Smooth muscle cell (in vitro differentiated cells): ENCODE measurements at regions not wholly inside any gene's neighbourhood (a gene's known extent, or its start where the extent isn't known, plus 50 kb on each side); places are given as distances from the start of the nearest gene placed in this dataset.

Experiments used
- DNase-seq: peaks from one replicate; lab custom pipeline; 2025; ENCODE audit not compliant: unreplicated experiment; lab: John Stamatoyannopoulos, UW
- H2AFZ ChIP-seq: fragments of 200-600 bp; sonication (generic); 2 replicates; pipeline ENCODE4 v1.6.0; 2016; ENCODE audit warnings: antibody characterized with exemption, low read depth, mild to moderate bottlenecking
- H3F3A ChIP-seq: fragments of 200-600 bp; sonication (generic); 2 replicates; pipeline ENCODE4 v1.6.0; 2017; ENCODE audit warnings: antibody characterized with exemption, low read depth
- H3K27ac ChIP-seq: fragments of 200-600 bp; sonication (generic); 2 replicates; pipeline ENCODE4 v1.5.1; 2016; ENCODE audit warnings: low read depth, mild to moderate bottlenecking
- H3K27me3 ChIP-seq: fragments of 200-600 bp; sonication (generic); 2 replicates; pipeline ENCODE4 v1.6.1; 2016; ENCODE audit warnings: low read depth, mild to moderate bottlenecking
- H3K36me3 ChIP-seq: fragments of 200-600 bp; sonication (generic); 2 replicates; pipeline ENCODE4 v1.5.1; 2016; ENCODE audit warnings: low read depth
- H3K4me1 ChIP-seq: fragments of 200-600 bp; sonication (generic); 2 replicates; pipeline ENCODE4 v1.5.1; 2016; ENCODE audit warnings: low read depth
- H3K4me2 ChIP-seq: fragments of 200-600 bp; sonication (generic); 2 replicates; pipeline ENCODE4 v1.6.0; 2016; ENCODE audit warnings: mild to moderate bottlenecking
- H3K4me3 ChIP-seq: fragments of 200-600 bp; sonication (generic); 2 replicates; pipeline ENCODE4 v1.5.1; 2016; ENCODE audit warnings: mild to moderate bottlenecking
- H3K79me2 ChIP-seq: fragments of 200-600 bp; sonication (generic); 2 replicates; pipeline ENCODE4 v1.6.0; 2016; ENCODE audit warnings: low read depth, mild to moderate bottlenecking
- H3K9ac ChIP-seq: fragments of 200-600 bp; sonication (generic); 2 replicates; pipeline ENCODE4 v1.6.0; 2016; ENCODE audit warnings: low read depth
- H3K9me3 ChIP-seq: fragments of 200-600 bp; sonication (generic); replicated peaks from 2 replicates; pipeline ENCODE4 v1.5.1; 2016; ENCODE audit warnings: low read depth
- H4K20me1 ChIP-seq: fragments of 200-600 bp; sonication (generic); 2 replicates; pipeline ENCODE4 v1.6.0; 2016; ENCODE audit warnings: low read depth
- WGBS: methylation state at CpG from one replicate; pipeline ENCODE4 v1.1.7; 2016; ENCODE audit warnings: low lambda C conversion rate; 5-methylcytosine and 5-hydroxymethylcytosine counted together
- TF ChIP-seq, protein P1 (sequence below): fragments of 200-600 bp; sonication (generic); IDR thresholded peaks from 2 replicates; pipeline ENCODE4 v1.5.1; 2017; ENCODE audit warnings: borderline replicate concordance, mild to moderate bottlenecking, antibody characterized with exemption; ENCODE audit not compliant: insufficient read depth, poor library complexity, severe bottlenecking

DNA sequence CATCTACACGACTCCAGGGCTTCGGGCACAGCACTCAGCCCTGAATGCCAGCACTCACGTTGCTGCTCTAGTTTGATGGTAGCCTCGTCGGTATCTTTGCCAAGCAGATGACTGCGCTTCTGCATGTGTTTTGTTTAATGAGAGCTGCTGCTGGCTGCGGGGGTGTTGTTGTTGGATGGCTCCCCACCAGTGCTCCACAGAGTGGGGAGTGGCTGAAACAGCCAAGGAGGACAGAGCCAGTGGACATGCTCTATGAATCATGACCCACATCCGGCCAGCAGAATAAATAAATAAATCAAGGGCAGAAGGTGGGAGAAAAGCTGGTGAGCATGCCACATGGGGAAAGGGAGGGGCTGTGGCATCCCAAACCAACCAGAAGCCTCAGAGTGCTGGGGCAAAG, 131.2 kb upstream of the SOX11 start:
- Histone ChIP-seq H4K20me1 (no peaks in the 10 kb centered on the region), H3K27ac (no peak overlapping the region)

DNA sequence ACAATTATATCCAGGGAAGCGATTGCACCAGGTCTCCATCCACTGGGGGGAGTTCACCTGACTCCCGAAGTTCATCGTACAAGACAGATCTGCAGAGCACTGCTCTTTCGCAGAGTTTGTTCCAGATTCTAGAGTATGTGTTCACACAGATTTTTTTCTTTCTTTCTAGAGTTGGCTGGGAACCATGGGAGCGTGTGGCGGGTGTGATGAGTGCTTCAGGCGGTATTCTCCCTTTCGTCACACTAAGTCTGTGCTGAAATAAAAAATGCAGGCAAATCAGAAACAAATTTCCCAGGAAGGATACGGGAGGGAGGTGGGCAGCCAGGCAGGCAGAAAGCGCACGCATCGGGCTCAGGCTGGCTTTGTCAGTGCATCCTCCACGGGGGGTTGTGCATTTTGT, 129.8 kb upstream of the SOX11 start:
- H3K9me3 ChIP-seq: no peaks in the 10 kb centered on the region
- no peak overlapping the region for H2AFZ ChIP-seq
- no peaks in the 10 kb centered on the region for H4K20me1 ChIP-seq
- no peaks in the 10 kb centered on the region for H3K27me3 ChIP-seq
- no peaks in the 10 kb centered on the region for H3K79me2 ChIP-seq
- no peak overlapping the region for H3K9ac ChIP-seq
- H3K36me3 ChIP-seq: no peaks in the 10 kb centered on the region
- no peak for DNase-seq
- H3K4me3 ChIP-seq: no peak overlapping the region
- 83% methylated on average over 13 of the region's 13 CpGs for WGBS
- no peaks in the 10 kb centered on the region for H3K4me1 ChIP-seq
- H3F3A ChIP-seq: no peaks in the 10 kb centered on the region
- no peak overlapping the region for H3K27ac ChIP-seq
- no peak overlapping the region for H3K4me2 ChIP-seq
- TF ChIP-seq, protein P1, sequence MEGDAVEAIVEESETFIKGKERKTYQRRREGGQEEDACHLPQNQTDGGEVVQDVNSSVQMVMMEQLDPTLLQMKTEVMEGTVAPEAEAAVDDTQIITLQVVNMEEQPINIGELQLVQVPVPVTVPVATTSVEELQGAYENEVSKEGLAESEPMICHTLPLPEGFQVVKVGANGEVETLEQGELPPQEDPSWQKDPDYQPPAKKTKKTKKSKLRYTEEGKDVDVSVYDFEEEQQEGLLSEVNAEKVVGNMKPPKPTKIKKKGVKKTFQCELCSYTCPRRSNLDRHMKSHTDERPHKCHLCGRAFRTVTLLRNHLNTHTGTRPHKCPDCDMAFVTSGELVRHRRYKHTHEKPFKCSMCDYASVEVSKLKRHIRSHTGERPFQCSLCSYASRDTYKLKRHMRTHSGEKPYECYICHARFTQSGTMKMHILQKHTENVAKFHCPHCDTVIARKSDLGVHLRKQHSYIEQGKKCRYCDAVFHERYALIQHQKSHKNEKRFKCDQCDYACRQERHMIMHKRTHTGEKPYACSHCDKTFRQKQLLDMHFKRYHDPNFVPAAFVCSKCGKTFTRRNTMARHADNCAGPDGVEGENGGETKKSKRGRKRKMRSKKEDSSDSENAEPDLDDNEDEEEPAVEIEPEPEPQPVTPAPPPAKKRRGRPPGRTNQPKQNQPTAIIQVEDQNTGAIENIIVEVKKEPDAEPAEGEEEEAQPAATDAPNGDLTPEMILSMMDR: no peak

More for the DNA sequence above, 131.2 kb upstream of the SOX11 start:
- DNase-seq: no peak
- Histone ChIP-seq H2AFZ (no peak overlapping the region), H3K4me2 (no peak overlapping the region), H3K9me3 (no peaks in the 10 kb centered on the region), H3K4me1 (no peaks in the 10 kb centered on the region), H3K9ac (no peak overlapping the region), H3K27me3 (no peaks in the 10 kb centered on the region), H3K36me3 (no peaks in the 10 kb centered on the region), H3K4me3 (no peak overlapping the region), H3K79me2 (no peaks in the 10 kb centered on the region), H3F3A (no peaks in the 10 kb centered on the region)
- TF ChIP-seq, protein P1: no peak
- 76% methylated on average over 8 of the region's 8 CpGs for WGBS

DNA sequence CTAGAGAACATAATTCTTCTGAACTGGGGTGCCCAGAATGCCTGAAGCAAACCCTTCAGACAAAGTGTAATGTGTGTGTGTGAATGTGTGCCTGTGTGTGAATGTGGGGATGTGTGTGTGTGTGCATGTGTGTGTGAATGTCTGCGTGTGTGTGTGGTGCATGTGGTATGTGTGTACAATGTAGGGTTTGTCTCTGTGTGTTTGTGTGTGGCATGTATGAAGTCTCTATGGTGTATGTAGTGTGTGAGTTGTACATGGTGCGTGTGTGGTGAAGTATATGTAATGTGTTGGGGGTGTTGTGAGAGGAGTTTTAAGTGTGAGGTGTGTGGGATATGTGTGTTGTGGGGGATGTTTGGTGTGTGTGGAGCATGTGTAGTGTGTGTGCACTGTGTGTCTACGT, 129.3 kb upstream of the SOX11 start:
- Histone ChIP-seq H3K36me3 (no peaks in the 10 kb centered on the region), H3F3A (no peaks in the 10 kb centered on the region), H3K27me3 (no peaks in the 10 kb centered on the region), H2AFZ (no peak overlapping the region), H3K27ac (no peak overlapping the region), H3K4me3 (no peak overlapping the region), H4K20me1 (no peaks in the 10 kb centered on the region), H3K79me2 (no peaks in the 10 kb centered on the region), H3K9me3 (no peaks in the 10 kb centered on the region), H3K4me1 (no peaks in the 10 kb centered on the region), H3K9ac (no peak overlapping the region), H3K4me2 (no peak overlapping the region)
- DNase-seq: no peak
- WGBS: 93% methylated on average over 3 of the region's 3 CpGs
- TF ChIP-seq, protein P1: no peak

DNA sequence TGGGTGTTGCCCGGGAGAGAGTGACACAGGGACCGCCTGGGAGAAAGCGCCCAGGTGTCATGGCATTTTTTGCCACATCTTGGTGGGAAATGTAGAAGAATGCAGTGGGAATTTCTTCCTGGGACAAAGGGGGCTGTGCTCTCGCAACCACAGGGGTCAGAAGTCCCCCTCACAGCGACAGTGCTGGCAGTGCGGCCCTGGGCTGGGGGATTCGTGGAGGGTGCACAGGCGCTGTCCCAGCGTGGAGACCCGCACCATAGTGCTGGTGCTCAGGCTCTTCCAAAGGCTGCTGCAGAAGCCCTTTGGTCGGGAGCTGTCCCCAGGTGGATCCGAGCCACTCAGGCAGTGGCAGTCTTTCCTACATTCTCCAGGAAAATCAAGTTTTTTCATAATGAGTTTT, 128.8 kb upstream of the SOX11 start:
- Histone ChIP-seq H3F3A (no peaks in the 10 kb centered on the region), H3K79me2 (no peaks in the 10 kb centered on the region), H3K36me3 (no peaks in the 10 kb centered on the region), H3K9ac (no peak overlapping the region), H2AFZ (no peak overlapping the region), H3K9me3 (no peaks in the 10 kb centered on the region), H3K27me3 (no peaks in the 10 kb centered on the region), H3K4me2 (no peak overlapping the region), H4K20me1 (no peaks in the 10 kb centered on the region), H3K4me3 (no peak overlapping the region), H3K4me1 (no peaks in the 10 kb centered on the region), H3K27ac (no peak overlapping the region)
- no peak for DNase-seq
- TF ChIP-seq, protein P1: no peak
- 89% methylated on average over 12 of the region's 12 CpGs for WGBS
